Glomerular visceral epithelial cell (primary cell): ENCODE measurements at regions not wholly inside any gene's neighbourhood (a gene's known extent, or its start where the extent isn't known, plus 50 kb on each side); places are given as distances from the start of the nearest gene placed in this dataset.

Source experiments
- DNase-seq: peaks from one replicate; pipeline ENCODE4 v3.0.0-alpha.2; 2016; ENCODE audit errors: extremely low spot score

DNA sequence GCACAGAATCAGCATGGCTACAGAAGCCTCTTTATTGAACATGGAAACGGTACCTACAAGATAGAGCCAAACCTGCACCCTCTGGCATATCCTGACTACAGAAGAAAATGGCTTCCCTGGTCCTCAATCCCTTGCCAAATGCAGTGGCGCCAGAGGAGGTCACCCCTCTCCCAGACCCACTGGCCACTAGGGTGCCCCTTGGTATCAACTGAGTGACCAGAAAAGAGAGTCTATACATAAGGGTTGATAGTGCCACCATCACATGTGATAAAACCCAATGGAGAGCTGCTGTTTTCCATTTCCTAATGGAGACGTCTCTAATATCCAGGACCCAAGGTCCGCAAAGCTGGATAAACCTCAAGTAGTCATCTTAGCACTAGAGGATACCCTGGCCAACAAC lies 52.7 kb upstream of the ALK start:
- DNase-seq = no peak

DNA sequence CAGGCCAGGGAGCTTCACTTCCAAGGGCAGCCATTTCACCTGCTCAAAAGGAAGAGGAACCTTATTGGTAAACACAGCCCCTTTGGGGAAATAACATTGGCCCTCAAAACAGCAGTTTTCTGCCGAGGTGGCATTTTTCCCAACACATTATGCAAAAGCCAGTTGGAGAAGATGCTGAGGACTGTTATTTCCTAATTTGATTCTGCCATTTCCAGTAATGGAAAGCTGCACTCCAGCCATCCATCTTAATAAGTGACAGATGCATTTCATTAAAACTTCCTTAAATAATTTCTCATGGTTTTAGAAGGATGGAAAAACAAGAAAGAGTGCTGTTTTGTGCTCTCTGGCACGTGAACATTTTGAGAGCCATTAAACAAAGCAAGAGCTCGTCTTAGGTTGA lies 55.9 kb upstream of the ALK start:
- no peak for DNase-seq

DNA sequence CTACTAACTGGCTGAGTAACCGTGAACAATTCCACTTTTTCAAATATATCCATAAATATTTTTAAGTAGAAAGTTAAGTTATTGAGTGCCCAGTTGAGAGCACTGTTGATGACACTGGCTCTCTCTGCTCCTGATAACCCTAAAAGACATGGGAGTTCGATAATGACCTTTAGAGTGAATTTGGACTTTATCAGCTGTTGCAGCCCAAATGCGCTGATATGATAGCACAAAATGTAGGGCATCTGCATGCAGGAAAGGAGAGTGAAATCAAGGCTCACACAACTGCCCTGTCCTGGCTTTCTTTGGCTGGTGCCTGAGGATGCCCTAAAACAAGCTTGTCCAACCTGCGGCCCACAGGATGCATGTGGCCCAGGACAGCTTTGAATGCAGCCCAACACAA lies 60.0 kb upstream of the ALK start:
- DNase-seq = no peak

DNA sequence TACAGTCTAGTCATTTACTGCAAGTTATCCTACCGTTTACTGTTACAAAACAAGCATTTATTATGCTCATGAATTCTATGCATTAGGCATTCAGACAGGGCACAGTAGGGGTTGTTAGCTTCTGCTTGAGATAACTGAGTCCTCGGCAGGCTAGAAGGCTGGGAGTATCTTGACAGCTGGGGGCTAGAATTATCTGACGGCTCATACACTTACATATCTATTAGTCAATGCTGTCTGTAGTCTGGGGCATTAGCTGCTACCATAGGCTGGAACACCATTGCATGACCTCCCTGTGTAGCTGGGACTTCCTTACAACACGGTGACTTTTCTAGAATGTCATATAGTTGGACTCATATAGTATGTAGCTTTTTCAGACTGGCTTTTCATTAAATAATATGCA lies 61.9 kb upstream of the ALK start:
- no peak for DNase-seq

GRCh38 chr2:29987146-29987545 lies 65.8 kb upstream of the ALK start:
- no peak for DNase-seq

- no peak for DNase-seq
Measured at GRCh38 chr2:29990129-29990528, 68.7 kb upstream of the ALK start.

DNA sequence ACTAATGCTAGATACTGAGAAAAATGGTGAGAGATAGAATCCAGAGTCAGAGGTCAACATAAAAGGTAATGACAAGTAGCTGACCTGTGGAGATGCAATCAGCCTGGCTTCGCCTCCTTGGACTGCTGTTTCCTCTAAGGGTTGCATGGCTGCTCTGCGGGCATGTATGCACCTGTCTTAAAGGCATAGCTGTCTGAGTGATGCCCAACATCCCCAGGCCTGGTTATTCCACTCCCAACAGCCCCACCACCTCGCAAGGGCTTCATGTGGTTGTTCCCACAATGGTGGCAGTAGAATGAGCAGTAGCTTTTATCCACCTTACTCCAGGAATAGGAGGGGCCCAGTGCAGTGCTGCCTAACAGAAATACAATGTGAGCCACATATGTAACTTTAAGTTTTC lies 69.7 kb upstream of the ALK start:
- no peak for DNase-seq

DNA sequence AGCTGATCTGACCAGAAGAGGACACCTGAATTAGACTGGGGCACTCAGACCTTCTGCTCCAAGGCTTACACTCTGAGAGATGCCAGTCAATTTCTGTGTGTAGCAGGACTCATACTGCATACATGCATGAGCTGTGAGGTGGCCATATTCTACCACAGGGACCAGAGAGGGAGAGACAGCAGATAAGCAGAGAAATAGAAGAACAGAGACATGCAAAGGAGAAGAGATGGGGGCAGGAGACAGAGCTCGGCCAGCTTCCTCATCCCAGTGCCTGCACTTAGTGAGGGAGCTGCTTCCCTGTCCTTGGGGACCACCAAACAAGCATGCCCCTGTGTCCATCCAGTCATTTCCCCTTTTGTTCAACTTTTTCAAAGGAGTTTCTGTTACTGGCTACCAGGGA lies 73.9 kb upstream of the ALK start:
- DNase-seq = no peak

- DNase-seq = no peak
Measured at GRCh38 chr2:30003128-30003527, 81.7 kb upstream of the ALK start.

DNA sequence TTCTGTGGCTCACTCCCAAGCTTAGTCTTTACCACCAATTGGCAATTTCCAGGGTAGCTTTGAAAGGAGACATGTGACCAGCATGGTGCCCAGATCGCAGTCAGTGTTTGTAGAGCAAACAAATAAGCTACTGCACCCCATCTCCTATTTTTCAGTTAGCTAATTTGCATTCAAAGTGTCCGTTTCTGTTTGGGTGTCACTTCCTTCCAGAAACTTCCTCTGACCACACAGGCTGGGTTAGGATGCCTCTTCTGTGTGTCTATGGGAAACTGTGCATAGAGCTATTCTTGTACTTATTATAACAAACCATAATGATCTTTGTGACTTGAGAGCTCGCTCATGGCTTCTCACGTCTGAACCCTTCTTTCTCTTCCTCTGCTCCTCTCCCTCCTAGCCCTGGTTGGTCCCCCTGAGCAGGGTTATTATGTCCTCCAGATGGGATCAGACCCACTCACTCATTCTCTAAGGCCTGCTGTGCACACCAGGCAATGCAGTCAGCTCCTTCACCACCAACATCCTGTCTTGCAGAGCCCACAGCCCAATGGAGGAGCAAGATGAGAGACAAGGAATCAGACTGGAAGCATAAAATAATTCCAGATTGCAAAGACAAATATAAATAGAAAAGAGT lies 101.2 kb upstream of the ALK start:
- DNase-seq = no peak

- no peak for DNase-seq
Measured at GRCh38 chr2:30024281-30024680, 102.9 kb upstream of the ALK start.

DNA sequence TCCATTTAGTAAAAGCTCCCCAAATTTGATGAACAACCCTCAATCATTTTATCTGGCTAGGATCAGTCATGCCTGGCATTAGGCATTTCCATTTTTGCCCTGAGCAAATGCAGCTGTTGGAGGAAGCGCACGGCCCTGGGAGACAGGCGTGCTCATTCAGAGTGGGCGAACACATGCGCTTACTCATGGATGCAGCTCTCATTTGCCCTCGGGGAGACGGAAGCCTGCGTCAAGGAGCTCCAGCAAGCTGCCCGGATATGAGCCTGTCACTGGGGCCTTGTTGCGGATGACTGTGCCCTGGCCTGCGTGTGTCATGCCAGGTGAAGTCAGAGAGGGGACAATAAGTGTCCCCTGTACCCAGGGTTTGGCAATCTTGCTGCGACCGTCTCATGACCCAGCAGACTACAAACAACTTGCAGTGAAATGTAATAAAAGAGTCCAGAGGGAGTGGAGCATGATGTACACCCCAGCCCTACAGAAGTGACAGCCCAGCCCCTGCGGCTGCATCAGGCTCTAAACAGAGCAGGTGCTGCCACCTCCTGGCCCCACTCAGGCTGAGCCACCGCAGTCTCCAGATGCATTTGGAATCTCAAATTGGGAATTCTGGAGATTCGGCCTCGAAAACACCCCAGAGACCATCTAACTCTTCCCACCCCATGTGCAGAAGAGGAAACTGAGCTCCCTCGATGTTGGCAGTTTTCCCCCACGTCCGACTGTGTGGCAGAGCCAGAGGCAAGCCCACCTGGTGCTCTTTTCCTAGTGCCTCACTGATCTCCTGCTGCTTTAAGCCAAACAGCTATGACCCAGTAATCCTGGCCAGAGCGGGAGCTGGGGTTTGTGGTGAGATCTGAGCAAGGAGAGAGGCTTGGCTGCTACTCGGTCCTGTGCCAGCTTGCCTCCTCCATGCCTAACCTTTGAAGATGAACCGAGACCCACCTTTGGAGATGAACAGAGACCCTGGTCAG lies 105.0 kb upstream of the ALK start:
- peak; percentile 35 for DNase-seq

DNA sequence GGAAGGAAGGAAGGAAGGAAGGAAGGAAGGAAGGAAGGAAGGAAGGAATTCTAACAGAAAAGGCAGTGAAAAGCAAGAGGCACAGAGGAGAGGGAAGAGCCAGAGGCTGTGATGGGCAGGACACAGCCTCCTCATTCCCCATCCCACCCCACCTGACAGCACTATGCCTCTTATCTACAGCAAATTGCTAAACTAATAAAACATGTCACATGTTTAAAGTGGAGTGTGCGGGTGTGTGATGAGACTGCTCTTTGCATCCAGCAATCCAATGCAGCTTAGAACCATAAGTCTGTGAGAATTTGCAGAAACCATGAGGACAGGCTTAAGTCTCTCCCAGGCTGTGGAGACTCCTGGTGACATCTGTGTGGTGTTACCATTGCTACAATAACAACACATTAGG lies 108.4 kb upstream of the ALK start:
- DNase-seq = no peak

- no peak for DNase-seq
Measured at GRCh38 chr2:30030361-30030760, 109.0 kb upstream of the ALK start.

GRCh38 chr2:30031184-30031583 lies 109.8 kb upstream of the ALK start:
- no peak for DNase-seq

DNA sequence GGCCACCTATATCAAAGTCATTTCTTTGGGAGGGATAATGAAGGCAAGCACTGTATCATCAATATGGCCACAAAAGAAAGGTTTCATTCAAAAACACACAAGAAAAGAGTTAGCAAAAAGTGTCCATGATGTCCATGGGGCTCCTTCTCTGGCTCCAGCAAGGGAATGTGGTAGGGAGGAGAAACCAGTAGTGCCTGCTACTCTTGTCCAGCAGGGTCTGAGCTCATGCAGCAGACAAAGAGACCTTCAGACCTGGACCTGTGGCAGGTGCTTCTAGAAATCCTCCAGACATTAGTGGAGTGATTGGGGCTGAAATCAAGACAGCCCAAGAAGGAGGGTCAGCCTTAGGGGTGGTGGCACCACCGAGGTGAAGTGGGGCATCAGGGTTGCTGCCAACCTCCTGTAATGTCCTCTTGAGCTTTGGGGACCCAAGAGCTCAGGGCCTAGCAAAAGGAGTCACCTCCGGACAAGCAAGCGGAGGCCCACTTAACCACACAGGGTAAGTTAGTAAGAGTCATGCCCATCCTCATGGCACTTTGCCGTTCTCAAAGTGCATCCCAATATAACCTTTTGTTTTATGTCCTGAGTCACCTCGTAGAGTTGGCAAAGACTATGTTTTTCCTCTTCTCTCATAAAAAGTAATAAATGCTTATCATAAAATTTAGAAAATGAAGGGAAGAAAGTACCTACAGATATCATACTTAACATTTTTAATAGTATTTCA lies 112.6 kb upstream of the YPEL5 start:
- DNase-seq = no peak

DNA sequence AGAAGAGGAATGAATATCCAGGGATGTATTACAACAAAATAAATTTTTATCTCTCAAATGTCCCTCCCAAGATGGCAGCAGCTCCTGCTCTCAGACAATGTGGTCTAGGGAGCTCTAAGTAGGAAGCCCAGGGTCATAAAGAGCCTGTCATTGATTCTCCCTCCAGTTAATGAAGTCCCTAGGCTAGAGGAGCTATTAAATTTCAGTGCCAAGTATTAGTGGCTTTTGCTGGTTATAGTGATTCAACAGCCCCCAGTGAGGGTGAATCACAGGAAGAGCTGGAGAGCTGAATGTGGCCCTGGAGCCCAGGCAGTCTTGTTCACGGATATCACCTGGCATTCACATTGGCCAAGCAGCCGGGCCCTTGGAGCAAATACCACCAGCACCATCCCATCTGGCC lies 109.8 kb upstream of the YPEL5 start:
- no peak for DNase-seq

- no peak for DNase-seq
Measured at GRCh38 chr2:30038419-30038818, 108.4 kb upstream of the YPEL5 start.

DNA sequence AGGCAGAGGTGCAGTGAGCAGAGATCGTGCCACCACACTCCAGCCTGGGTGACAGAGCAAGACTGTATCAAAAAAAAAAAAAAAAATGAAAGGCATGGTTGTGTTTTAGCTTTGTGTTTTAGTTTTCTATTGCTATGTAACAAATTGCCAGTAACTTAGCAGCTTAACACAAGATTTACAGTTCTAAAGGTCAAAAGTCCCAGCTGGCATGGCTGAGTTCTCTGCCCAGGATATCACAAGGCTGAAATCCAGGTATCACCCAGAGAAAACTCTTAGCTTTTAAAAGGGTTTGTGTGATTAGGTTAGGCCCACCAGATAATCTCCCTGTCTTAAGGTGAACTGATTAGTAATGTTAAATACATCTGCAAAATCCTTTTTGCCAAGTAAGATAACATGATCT lies 107.7 kb upstream of the YPEL5 start:
- DNase-seq = no peak

- DNase-seq = no peak
Measured at GRCh38 chr2:30040147-30040546, 106.7 kb upstream of the YPEL5 start.

GRCh38 chr2:30041884-30042283 lies 104.9 kb upstream of the YPEL5 start:
- no peak for DNase-seq

DNA sequence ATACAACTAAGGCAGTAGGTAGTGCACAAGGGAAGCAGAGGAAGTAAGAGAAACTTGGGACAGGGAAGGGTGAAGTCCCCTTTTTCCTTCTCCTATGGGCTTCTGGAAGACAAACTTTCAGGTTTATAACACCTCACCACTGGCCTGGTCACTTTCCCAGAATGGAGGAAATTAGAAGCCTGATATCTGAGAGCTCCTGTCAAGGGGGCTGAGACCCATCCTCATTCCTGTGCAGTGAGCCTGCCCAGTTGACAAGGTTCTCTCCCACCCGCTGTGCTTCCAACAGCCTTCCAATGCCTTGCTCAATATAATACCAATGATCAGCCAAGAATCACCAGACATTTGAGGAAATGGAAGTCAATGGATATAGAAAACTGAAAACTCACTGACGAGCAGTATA lies 100.4 kb upstream of the YPEL5 start:
- DNase-seq = no peak

DNA sequence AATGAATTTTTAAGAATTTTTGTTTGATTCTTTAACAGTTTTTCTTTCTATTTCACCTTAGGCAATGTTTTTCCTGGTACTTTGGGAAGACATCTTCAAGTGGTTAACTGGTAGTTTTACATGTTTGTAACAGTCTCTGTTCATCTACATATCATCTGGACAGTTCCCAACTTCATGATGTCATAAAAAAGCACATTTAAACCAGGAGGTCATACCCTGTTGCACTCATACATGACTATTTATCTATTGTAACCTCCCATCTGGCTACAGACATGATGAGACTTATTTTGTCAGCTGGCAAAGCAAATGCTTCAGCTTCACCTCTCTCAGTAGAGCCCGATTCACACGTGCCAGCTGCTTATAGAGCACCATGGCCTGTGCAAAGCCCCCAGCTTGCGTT lies 99.8 kb upstream of the YPEL5 start:
- DNase-seq = no peak
